GM12891 (cell line): ENCODE measurements at regions not wholly inside any gene's neighbourhood (a gene's known extent, or its start where the extent isn't known, plus 50 kb on each side); places are given as distances from the start of the nearest gene placed in this dataset.

Experiments
- PAX5 ChIP-seq: IDR thresholded peaks from 2 replicates; pipeline ENCODE4 v1.6.1; 2011; ENCODE audit warnings: low read length, moderate library complexity, mild to moderate bottlenecking; ENCODE audit not compliant: insufficient read depth, severe bottlenecking
- POLR2A ChIP-seq: IDR thresholded peaks from 2 replicates; pipeline ENCODE4 v1.6.1; 2011; ENCODE audit warnings: low read depth, low read length, control low read depth
- POLR2AphosphoS5 ChIP-seq: IDR thresholded peaks from 2 replicates; pipeline ENCODE4 v1.6.1; 2011; ENCODE audit warnings: low read depth, low read length, control low read depth
- SPI1 ChIP-seq: IDR thresholded peaks from 2 replicates; pipeline ENCODE4 v1.6.1; 2011; ENCODE audit warnings: low read depth, low read length, control low read depth
- TAF1 ChIP-seq: IDR thresholded peaks from 2 replicates; pipeline ENCODE4 v1.6.1; 2011; ENCODE audit warnings: low read depth, low read length, control low read depth

DNA sequence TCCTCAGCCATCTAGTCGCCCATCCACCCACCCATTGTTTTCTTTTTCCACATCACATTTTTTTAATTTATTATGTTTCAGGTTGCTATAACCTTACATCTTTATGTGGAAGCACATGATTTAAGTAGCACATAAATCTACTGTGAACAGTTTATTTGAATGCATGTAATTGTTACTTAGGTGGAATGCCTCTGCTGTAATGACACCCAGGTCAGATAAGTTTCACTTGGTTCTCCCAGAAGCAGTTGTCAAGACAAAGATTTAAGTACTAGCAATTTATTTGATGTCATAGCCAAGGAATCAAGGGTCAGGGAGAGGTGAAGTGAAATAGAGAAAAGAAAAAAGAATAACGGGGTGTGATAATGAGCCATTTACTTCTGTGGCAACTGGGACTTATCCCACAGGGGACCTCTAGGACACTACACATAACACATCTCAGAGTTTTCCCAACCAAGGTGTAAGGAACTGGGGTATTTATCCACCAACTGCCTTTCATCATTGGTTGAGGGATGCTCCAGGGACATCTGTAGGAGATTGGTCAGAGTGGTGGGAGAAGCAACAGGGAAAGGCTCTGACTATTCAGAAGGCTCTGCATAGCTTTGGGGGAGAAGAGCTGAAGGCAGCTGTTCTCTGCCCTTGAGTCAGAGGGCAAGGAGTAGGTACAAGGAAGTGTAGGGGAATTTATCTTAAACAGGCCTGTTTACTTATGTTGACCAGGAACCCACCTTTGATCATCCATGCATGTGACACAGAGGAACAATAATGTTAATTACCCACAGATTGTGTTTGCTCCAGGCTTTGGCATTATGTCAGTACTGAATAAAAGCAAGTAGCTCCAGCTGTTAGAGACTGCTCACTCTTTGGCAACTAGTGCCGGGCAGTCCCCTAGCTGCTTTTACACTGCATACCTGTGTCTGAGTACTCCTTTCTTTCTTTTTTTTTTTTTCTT lies 94.8 kb downstream of the CD200R1L start:
- TF ChIP-seq POLR2AphosphoS5 (no peak), SPI1 (no peak), POLR2A (no peak), TAF1 (no peak), PAX5 (no peak)
